Neural progenitor cell (in vitro differentiated cells): ENCODE measurements at regions not wholly inside any gene's neighbourhood (a gene's known extent, or its start where the extent isn't known, plus 50 kb on each side); places are given as distances from the start of the nearest gene placed in this dataset.

Experiments
- EZH2 ChIP-seq: fragments of 200-600 bp; sonication (generic); IDR thresholded peaks from 2 replicates; pipeline ENCODE4 v1.6.1; 2017; ENCODE audit warnings: antibody characterized with exemption, mild to moderate bottlenecking, moderate library complexity
- EZH2phosphoT487 ChIP-seq: fragments of 200-600 bp; sonication (generic); IDR thresholded peaks from 2 replicates; pipeline ENCODE4 v1.6.1; 2017; ENCODE audit warnings: antibody characterized with exemption
- TF ChIP-seq, protein P1 (sequence below): fragments of 200-600 bp; sonication (generic); IDR thresholded peaks from 2 replicates; pipeline ENCODE4 v1.5.1; 2017; ENCODE audit warnings: antibody characterized with exemption, mild to moderate bottlenecking

DNA sequence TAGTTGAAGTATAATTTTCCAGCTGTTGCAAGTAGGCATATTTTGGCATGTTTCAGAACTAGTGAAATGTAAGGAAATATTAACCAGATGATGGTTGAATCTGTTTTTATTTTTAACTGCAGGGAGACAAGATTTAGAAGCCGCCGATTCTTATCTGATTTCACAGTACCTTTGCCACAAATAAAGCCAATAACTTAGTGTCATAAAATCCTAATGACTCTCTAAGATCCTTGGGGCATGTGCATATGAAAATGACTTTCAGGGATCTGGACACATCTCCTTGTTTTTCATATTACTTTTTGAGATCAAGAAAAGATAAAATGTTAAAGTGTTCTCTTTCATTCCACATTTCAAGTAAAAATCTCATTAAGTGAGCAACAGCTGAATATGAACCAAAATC, 125.8 kb upstream of the CNTLN start:
- TF ChIP-seq EZH2 = no peak
- TF ChIP-seq, protein P1, sequence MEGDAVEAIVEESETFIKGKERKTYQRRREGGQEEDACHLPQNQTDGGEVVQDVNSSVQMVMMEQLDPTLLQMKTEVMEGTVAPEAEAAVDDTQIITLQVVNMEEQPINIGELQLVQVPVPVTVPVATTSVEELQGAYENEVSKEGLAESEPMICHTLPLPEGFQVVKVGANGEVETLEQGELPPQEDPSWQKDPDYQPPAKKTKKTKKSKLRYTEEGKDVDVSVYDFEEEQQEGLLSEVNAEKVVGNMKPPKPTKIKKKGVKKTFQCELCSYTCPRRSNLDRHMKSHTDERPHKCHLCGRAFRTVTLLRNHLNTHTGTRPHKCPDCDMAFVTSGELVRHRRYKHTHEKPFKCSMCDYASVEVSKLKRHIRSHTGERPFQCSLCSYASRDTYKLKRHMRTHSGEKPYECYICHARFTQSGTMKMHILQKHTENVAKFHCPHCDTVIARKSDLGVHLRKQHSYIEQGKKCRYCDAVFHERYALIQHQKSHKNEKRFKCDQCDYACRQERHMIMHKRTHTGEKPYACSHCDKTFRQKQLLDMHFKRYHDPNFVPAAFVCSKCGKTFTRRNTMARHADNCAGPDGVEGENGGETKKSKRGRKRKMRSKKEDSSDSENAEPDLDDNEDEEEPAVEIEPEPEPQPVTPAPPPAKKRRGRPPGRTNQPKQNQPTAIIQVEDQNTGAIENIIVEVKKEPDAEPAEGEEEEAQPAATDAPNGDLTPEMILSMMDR = no peak
- TF ChIP-seq EZH2phosphoT487 = no peak
